ENCODE measurements at regions not wholly inside any gene's neighbourhood (a gene's known extent, or its start where the extent isn't known, plus 50 kb on each side); places are given as distances from the start of the nearest gene placed in this dataset.

- Mint-ChIP-seq H3K27ac (ENCODE audit: low read depth) (no peak overlapping the region), H3K9me3 (no peaks in the 10 kb centered on the region), H3K4me3 (no peak overlapping the region), H3K4me1 (no peaks in the 10 kb centered on the region), H3K36me3 (ENCODE audit: insufficient read depth) (no peaks in the 10 kb centered on the region), H3K27me3 (no peaks in the 10 kb centered on the region)
- DNase-seq (ENCODE audit: low spot score in 2 of 2) (no peak), ATAC-seq (replicated peaks; ENCODE audit: extremely low read depth, poor library complexity, severe bottlenecking) (no peak)
Observed at GRCh38 chr3:72579191-72579580, 269.1 kb downstream of the SHQ1 start.

GRCh38 chr3:72577190-72577589 lies 271.1 kb downstream of the SHQ1 start:
- no peaks in the 10 kb centered on the region for H3K9me3 Mint-ChIP-seq
- H3K36me3 Mint-ChIP-seq (ENCODE audit: insufficient read depth), result no peaks in the 10 kb centered on the region
- H3K27ac Mint-ChIP-seq (ENCODE audit: low read depth), result no peak overlapping the region
- H3K27me3 Mint-ChIP-seq, result no peaks in the 10 kb centered on the region
- no peaks in the 10 kb centered on the region for H3K4me1 Mint-ChIP-seq
- ATAC-seq (replicated peaks; ENCODE audit: extremely low read depth, poor library complexity, severe bottlenecking) (no peak), DNase-seq (ENCODE audit: low spot score in 2 of 2) (no peak)
- H3K4me3 Mint-ChIP-seq, result no peak overlapping the region

GRCh38 chr3:72576563-72576962 lies 271.7 kb downstream of the SHQ1 start:
- no peaks in the 10 kb centered on the region for H3K4me1 Mint-ChIP-seq
- H3K27me3 Mint-ChIP-seq, result no peaks in the 10 kb centered on the region
- no peak overlapping the region for H3K27ac Mint-ChIP-seq (ENCODE audit: low read depth)
- ATAC-seq (replicated peaks; ENCODE audit: extremely low read depth, poor library complexity, severe bottlenecking) (no peak), DNase-seq (ENCODE audit: low spot score in 2 of 2) (no peak)
- no peaks in the 10 kb centered on the region for H3K9me3 Mint-ChIP-seq
- H3K36me3 Mint-ChIP-seq (ENCODE audit: insufficient read depth), result no peaks in the 10 kb centered on the region
- no peak overlapping the region for H3K4me3 Mint-ChIP-seq

- Mint-ChIP-seq H3K9me3 (no peaks in the 10 kb centered on the region), H3K27me3 (peaks cover 11% of the 10 kb centered on the region), H3K4me1 (no peaks in the 10 kb centered on the region), H3K36me3 (ENCODE audit: insufficient read depth) (no peaks in the 10 kb centered on the region), H3K4me3 (no peak overlapping the region), H3K27ac (ENCODE audit: low read depth) (no peak overlapping the region)
- DNase-seq (ENCODE audit: low spot score in 2 of 2) (no peak), ATAC-seq (replicated peaks; ENCODE audit: extremely low read depth, poor library complexity, severe bottlenecking) (no peak)
Observed at GRCh38 chr3:72574144-72574543, 274.1 kb downstream of the SHQ1 start.

GRCh38 chr3:72573051-72573450 lies 275.2 kb downstream of the SHQ1 start:
- Mint-ChIP-seq H3K9me3 (no peaks in the 10 kb centered on the region), H3K27me3 (peaks cover 11% of the 10 kb centered on the region), H3K27ac (ENCODE audit: low read depth) (no peak overlapping the region), H3K4me1 (no peaks in the 10 kb centered on the region), H3K36me3 (ENCODE audit: insufficient read depth) (no peaks in the 10 kb centered on the region), H3K4me3 (no peak overlapping the region)
- DNase-seq (ENCODE audit: low spot score in 2 of 2) (no peak), ATAC-seq (replicated peaks; ENCODE audit: extremely low read depth, poor library complexity, severe bottlenecking) (no peak)

- Mint-ChIP-seq H3K9me3 (no peaks in the 10 kb centered on the region), H3K4me1 (no peaks in the 10 kb centered on the region), H3K27ac (ENCODE audit: low read depth) (no peak overlapping the region), H3K36me3 (ENCODE audit: insufficient read depth) (no peaks in the 10 kb centered on the region), H3K27me3 (peaks cover 11% of the 10 kb centered on the region), H3K4me3 (no peak overlapping the region)
- ATAC-seq (replicated peaks; ENCODE audit: extremely low read depth, poor library complexity, severe bottlenecking) (no peak), DNase-seq (ENCODE audit: low spot score in 2 of 2) (no peak)
Observed at GRCh38 chr3:72572489-72573007, 275.7 kb downstream of the SHQ1 start.

GRCh38 chr3:72571638-72572114 lies 276.6 kb downstream of the SHQ1 start:
- Mint-ChIP-seq H3K27ac (ENCODE audit: low read depth) (no peak overlapping the region), H3K27me3 (peaks cover 11% of the 10 kb centered on the region)

GRCh38 chr3:72571052-72571451 lies 277.2 kb downstream of the SHQ1 start:
- no peaks in the 10 kb centered on the region for H3K36me3 Mint-ChIP-seq (ENCODE audit: insufficient read depth)
- peaks cover 11% of the 10 kb centered on the region for H3K27me3 Mint-ChIP-seq
- DNase-seq (ENCODE audit: low spot score in 2 of 2) (no peak), ATAC-seq (replicated peaks; ENCODE audit: extremely low read depth, poor library complexity, severe bottlenecking) (no peak)
- no peaks in the 10 kb centered on the region for H3K9me3 Mint-ChIP-seq
- H3K4me3 Mint-ChIP-seq, result no peak overlapping the region
- H3K27ac Mint-ChIP-seq (ENCODE audit: low read depth), result no peak overlapping the region
- no peaks in the 10 kb centered on the region for H3K4me1 Mint-ChIP-seq

More at GRCh38 chr3:72571638-72572114, 276.6 kb downstream of the SHQ1 start:
- ATAC-seq (replicated peaks; ENCODE audit: extremely low read depth, poor library complexity, severe bottlenecking), result no peak
- no peak for DNase-seq (ENCODE audit: low spot score in 2 of 2)
- Mint-ChIP-seq H3K9me3 (no peaks in the 10 kb centered on the region), H3K4me1 (no peaks in the 10 kb centered on the region), H3K4me3 (no peak overlapping the region), H3K36me3 (ENCODE audit: insufficient read depth) (no peaks in the 10 kb centered on the region)

- H3K4me1 Mint-ChIP-seq, result no peaks in the 10 kb centered on the region
- DNase-seq (ENCODE audit: low spot score in 2 of 2) (no peak), ATAC-seq (replicated peaks; ENCODE audit: extremely low read depth, poor library complexity, severe bottlenecking) (no peak)
- H3K36me3 Mint-ChIP-seq (ENCODE audit: insufficient read depth), result no peaks in the 10 kb centered on the region
- peaks cover 11% of the 10 kb centered on the region for H3K27me3 Mint-ChIP-seq
- no peak overlapping the region for H3K4me3 Mint-ChIP-seq
- no peak overlapping the region for H3K27ac Mint-ChIP-seq (ENCODE audit: low read depth)
- H3K9me3 Mint-ChIP-seq, result no peaks in the 10 kb centered on the region
Observed at GRCh38 chr3:72569754-72570440, 278.3 kb downstream of the SHQ1 start.

- DNase-seq (ENCODE audit: low spot score in 2 of 2) (no peak), ATAC-seq (replicated peaks; ENCODE audit: extremely low read depth, poor library complexity, severe bottlenecking) (no peak)
- Mint-ChIP-seq H3K27ac (ENCODE audit: low read depth) (no peak overlapping the region), H3K36me3 (ENCODE audit: insufficient read depth) (no peaks in the 10 kb centered on the region), H3K27me3 (peaks cover 11% of the 10 kb centered on the region), H3K9me3 (no peaks in the 10 kb centered on the region), H3K4me1 (no peaks in the 10 kb centered on the region), H3K4me3 (no peak overlapping the region)
Observed at GRCh38 chr3:72568083-72568482, 280.2 kb downstream of the SHQ1 start.

GRCh38 chr3:72567474-72567873 lies 280.8 kb downstream of the SHQ1 start:
- peaks cover 11% of the 10 kb centered on the region for H3K27me3 Mint-ChIP-seq
- H3K36me3 Mint-ChIP-seq (ENCODE audit: insufficient read depth), result no peaks in the 10 kb centered on the region
- DNase-seq (ENCODE audit: low spot score in 2 of 2), result no peak
- no peaks in the 10 kb centered on the region for H3K4me1 Mint-ChIP-seq
- no peaks in the 10 kb centered on the region for H3K9me3 Mint-ChIP-seq
- no peak overlapping the region for H3K4me3 Mint-ChIP-seq
- ATAC-seq (replicated peaks; ENCODE audit: extremely low read depth, poor library complexity, severe bottlenecking), result no peak
- no peak overlapping the region for H3K27ac Mint-ChIP-seq (ENCODE audit: low read depth)

GRCh38 chr3:72565593-72565992 lies 282.7 kb downstream of the SHQ1 start:
- Mint-ChIP-seq H3K27ac (ENCODE audit: low read depth) (no peak overlapping the region), H3K36me3 (ENCODE audit: insufficient read depth) (no peaks in the 10 kb centered on the region), H3K27me3 (peaks cover 10% of the 10 kb centered on the region), H3K9me3 (peaks cover 5% of the 10 kb centered on the region), H3K4me1 (no peaks in the 10 kb centered on the region), H3K4me3 (no peak overlapping the region)
- DNase-seq (ENCODE audit: low spot score in 2 of 2) (no peak), ATAC-seq (replicated peaks; ENCODE audit: extremely low read depth, poor library complexity, severe bottlenecking) (no peak)

GRCh38 chr3:72563690-72564370 lies 284.4 kb downstream of the SHQ1 start:
- Mint-ChIP-seq H3K4me1 (no peaks in the 10 kb centered on the region), H3K4me3 (no peak overlapping the region), H3K27ac (ENCODE audit: low read depth) (no peak overlapping the region), H3K27me3 (no peaks in the 10 kb centered on the region), H3K9me3 (peaks cover 5% of the 10 kb centered on the region), H3K36me3 (ENCODE audit: insufficient read depth) (no peaks in the 10 kb centered on the region)
- DNase-seq (ENCODE audit: low spot score in 2 of 2), result no peak
- ATAC-seq (replicated peaks; ENCODE audit: extremely low read depth, poor library complexity, severe bottlenecking), result no peak

Measured in central memory CD8-positive, alpha-beta T cell (primary cell).